ENCODE measurements at regions not wholly inside any gene's neighbourhood (a gene's known extent, or its start where the extent isn't known, plus 50 kb on each side); places are given as distances from the start of the nearest gene placed in this dataset.
A peak's percentile ranks its signal among the peaks of the same experiment; 100 is the strongest.

DNA sequence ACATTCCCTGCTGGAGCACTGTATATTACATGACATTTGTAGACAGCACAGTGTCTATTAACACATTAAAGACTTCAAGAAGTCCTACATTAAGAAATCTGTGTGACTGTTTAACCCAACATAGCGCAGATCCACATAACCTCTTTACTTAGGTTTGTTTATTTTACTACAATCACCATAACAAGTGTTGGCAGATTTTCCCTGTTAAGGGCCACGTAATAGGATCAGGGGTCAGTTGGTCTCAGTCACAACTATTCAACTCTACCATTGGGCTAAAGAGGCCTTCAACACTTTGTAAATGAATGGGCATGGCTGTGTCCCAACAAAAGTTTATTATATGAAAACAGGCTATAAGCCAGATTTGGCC is 51.3 kb upstream of the ADORA2B start:
- TF ChIP-seq MEIS2 (CRISPR knock-in tag; IDR thresholded peaks at IDR 0.05) (no peak), HDAC6 (IDR thresholded peaks at IDR 0.05; ENCODE audit: low read depth, low read length) (no peak), HOXA3 (CRISPR knock-in tag; IDR thresholded peaks at IDR 0.05) (no peak), NR2F1 (CRISPR knock-in tag; IDR thresholded peaks at IDR 0.05) (0 out of 4 replicates have a peak, but pooled peaks of 1 of the 2 experiments have one; percentile 22), BHLHE40 (IDR thresholded peaks at IDR 0.05; ENCODE audit: low read length) (no peak), HNF4G (IDR thresholded peaks at IDR 0.05; ENCODE audit: borderline replicate concordance, low read depth, low read length) (no peak), HNF4G (CRISPR knock-in tag; IDR thresholded peaks at IDR 0.05; ENCODE audit: borderline replicate concordance, low read depth) (no peak), ZNF354B (CRISPR knock-in tag; IDR thresholded peaks at IDR 0.05) (no peak), NBN (conservative IDR thresholded peaks at IDR 0.05) (no peak)
- TF ChIP-seq, protein P1, sequence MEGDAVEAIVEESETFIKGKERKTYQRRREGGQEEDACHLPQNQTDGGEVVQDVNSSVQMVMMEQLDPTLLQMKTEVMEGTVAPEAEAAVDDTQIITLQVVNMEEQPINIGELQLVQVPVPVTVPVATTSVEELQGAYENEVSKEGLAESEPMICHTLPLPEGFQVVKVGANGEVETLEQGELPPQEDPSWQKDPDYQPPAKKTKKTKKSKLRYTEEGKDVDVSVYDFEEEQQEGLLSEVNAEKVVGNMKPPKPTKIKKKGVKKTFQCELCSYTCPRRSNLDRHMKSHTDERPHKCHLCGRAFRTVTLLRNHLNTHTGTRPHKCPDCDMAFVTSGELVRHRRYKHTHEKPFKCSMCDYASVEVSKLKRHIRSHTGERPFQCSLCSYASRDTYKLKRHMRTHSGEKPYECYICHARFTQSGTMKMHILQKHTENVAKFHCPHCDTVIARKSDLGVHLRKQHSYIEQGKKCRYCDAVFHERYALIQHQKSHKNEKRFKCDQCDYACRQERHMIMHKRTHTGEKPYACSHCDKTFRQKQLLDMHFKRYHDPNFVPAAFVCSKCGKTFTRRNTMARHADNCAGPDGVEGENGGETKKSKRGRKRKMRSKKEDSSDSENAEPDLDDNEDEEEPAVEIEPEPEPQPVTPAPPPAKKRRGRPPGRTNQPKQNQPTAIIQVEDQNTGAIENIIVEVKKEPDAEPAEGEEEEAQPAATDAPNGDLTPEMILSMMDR (CRISPR knock-in tag; IDR thresholded peaks at IDR 0.05), result no peak
- TF ChIP-seq, protein P2, sequence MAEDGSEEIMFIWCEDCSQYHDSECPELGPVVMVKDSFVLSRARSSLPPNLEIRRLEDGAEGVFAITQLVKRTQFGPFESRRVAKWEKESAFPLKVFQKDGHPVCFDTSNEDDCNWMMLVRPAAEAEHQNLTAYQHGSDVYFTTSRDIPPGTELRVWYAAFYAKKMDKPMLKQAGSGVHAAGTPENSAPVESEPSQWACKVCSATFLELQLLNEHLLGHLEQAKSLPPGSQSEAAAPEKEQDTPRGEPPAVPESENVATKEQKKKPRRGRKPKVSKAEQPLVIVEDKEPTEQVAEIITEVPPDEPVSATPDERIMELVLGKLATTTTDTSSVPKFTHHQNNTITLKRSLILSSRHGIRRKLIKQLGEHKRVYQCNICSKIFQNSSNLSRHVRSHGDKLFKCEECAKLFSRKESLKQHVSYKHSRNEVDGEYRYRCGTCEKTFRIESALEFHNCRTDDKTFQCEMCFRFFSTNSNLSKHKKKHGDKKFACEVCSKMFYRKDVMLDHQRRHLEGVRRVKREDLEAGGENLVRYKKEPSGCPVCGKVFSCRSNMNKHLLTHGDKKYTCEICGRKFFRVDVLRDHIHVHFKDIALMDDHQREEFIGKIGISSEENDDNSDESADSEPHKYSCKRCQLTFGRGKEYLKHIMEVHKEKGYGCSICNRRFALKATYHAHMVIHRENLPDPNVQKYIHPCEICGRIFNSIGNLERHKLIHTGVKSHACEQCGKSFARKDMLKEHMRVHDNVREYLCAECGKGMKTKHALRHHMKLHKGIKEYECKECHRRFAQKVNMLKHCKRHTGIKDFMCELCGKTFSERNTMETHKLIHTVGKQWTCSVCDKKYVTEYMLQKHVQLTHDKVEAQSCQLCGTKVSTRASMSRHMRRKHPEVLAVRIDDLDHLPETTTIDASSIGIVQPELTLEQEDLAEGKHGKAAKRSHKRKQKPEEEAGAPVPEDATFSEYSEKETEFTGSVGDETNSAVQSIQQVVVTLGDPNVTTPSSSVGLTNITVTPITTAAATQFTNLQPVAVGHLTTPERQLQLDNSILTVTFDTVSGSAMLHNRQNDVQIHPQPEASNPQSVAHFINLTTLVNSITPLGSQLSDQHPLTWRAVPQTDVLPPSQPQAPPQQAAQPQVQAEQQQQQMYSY (CRISPR knock-in tag; IDR thresholded peaks at IDR 0.05), result no peak
- TF ChIP-seq, protein P3, sequence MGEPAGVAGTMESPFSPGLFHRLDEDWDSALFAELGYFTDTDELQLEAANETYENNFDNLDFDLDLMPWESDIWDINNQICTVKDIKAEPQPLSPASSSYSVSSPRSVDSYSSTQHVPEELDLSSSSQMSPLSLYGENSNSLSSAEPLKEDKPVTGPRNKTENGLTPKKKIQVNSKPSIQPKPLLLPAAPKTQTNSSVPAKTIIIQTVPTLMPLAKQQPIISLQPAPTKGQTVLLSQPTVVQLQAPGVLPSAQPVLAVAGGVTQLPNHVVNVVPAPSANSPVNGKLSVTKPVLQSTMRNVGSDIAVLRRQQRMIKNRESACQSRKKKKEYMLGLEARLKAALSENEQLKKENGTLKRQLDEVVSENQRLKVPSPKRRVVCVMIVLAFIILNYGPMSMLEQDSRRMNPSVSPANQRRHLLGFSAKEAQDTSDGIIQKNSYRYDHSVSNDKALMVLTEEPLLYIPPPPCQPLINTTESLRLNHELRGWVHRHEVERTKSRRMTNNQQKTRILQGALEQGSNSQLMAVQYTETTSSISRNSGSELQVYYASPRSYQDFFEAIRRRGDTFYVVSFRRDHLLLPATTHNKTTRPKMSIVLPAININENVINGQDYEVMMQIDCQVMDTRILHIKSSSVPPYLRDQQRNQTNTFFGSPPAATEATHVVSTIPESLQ (CRISPR knock-in tag; conservative IDR thresholded peaks at IDR 0.05), result no peak
